ENCODE measurements at regions not wholly inside any gene's neighbourhood (a gene's known extent, or its start where the extent isn't known, plus 50 kb on each side); places are given as distances from the start of the nearest gene placed in this dataset.

GRCh38 chr4:157803845-157804521 lies 368.8 kb downstream of the GASK1B start:
- Histone ChIP-seq H3K27me3 (replicated peaks in 1 of 4; ENCODE audit: control extremely low read depth in 1 of 4, control insufficient read depth in 3 of 4, insufficient read depth in 4 of 4, low read length in 3 of 4) (no peaks in the 10 kb centered on the region), H3K4me1 (ENCODE audit: control insufficient read depth in 2 of 2, insufficient read depth in 2 of 2, low read length in 2 of 2) (no peaks in the 10 kb centered on the region), H3K36me3 (replicated peaks in 1 of 2; ENCODE audit: control extremely low read depth in 1 of 2, control insufficient read depth in 1 of 2, extremely low read depth in 1 of 2, insufficient read depth in 2 of 2, low read length in 1 of 2) (no peaks in the 10 kb centered on the region), H3K27ac (ENCODE audit: low read length in 2 of 2) (no peak overlapping the region), H2AFZ (ENCODE audit: insufficient read depth, low read depth, low read length, poor library complexity, severe bottlenecking) (no peak overlapping the region), H3K4me3 (ENCODE audit: control extremely low read depth in 1 of 5, extremely low read depth in 1 of 5, insufficient read depth in 1 of 5, low read depth in 2 of 5, low read length in 4 of 5) (no peak overlapping the region), H4K20me1 (ENCODE audit: control insufficient read depth, insufficient read depth, low read length, poor library complexity, severe bottlenecking) (no peaks in the 10 kb centered on the region), H3K4me2 (replicated peaks; ENCODE audit: low read depth, low read length, poor library complexity, severe bottlenecking) (no peak overlapping the region), H3K79me2 (ENCODE audit: control insufficient read depth, insufficient read depth, low read length) (no peaks in the 10 kb centered on the region), H3K9ac (ENCODE audit: low read length) (no peak overlapping the region), H3K9me3 (ENCODE audit: control extremely low read depth in 1 of 3, control insufficient read depth in 2 of 3, insufficient read depth in 1 of 3, low read length in 2 of 3) (no peaks in the 10 kb centered on the region)
- TF ChIP-seq CTCF (IDR thresholded peaks at IDR 0.05): no peak
- TF ChIP-seq EZH2 (IDR thresholded peaks at IDR 0.05; ENCODE audit: borderline replicate concordance, insufficient read depth, low read depth, low read length, poor library complexity, severe bottlenecking): no peak
- no peaks in the 10 kb centered on the region for H3K27me3 Mint-ChIP-seq
- CTCF ChIA-PET: no interaction called here
- ATAC-seq (ENCODE audit: low read depth) (no peak), DNase-seq (no peak)
- H3K4me1 Mint-ChIP-seq: no peaks in the 10 kb centered on the region
- no peak overlapping the region for H3K27ac Mint-ChIP-seq
- WGBS (ENCODE audit: insufficient coverage): no CpG with 5 or more reads among the region's 1 CpG
- H3K4me3 Mint-ChIP-seq: no peak overlapping the region
- POLR2A ChIA-PET: no interaction called here
- intact Hi-C loops (cut with micrococcal nuclease): no loop called here
- H3K9me3 Mint-ChIP-seq (ENCODE audit: insufficient read depth): no peaks in the 10 kb centered on the region

- intact Hi-C loops (cut with micrococcal nuclease): no loop called here
- POLR2A ChIA-PET: no interaction called here
- TF ChIP-seq CTCF (IDR thresholded peaks at IDR 0.05) (no peak), EZH2 (IDR thresholded peaks at IDR 0.05; ENCODE audit: borderline replicate concordance, insufficient read depth, low read depth, low read length, poor library complexity, severe bottlenecking) (no peak)
- no peak overlapping the region for H3K27ac ChIP-seq (ENCODE audit: low read length in 2 of 2)
- Mint-ChIP-seq H3K4me1 (no peaks in the 10 kb centered on the region), H3K27me3 (no peaks in the 10 kb centered on the region), H3K27ac (no peak overlapping the region), H3K4me3 (no peak overlapping the region), H3K9me3 (ENCODE audit: insufficient read depth) (no peaks in the 10 kb centered on the region)
- no peak overlapping the region for H2AFZ ChIP-seq (ENCODE audit: insufficient read depth, low read depth, low read length, poor library complexity, severe bottlenecking)
- H4K20me1 ChIP-seq (ENCODE audit: control insufficient read depth, insufficient read depth, low read length, poor library complexity, severe bottlenecking): no peaks in the 10 kb centered on the region
- CTCF ChIA-PET: no interaction called here
- no peak overlapping the region for H3K4me2 ChIP-seq (replicated peaks; ENCODE audit: low read depth, low read length, poor library complexity, severe bottlenecking)
- H3K4me1 ChIP-seq (ENCODE audit: control insufficient read depth in 2 of 2, insufficient read depth in 2 of 2, low read length in 2 of 2): no peaks in the 10 kb centered on the region
- no CpG with 5 or more reads among the region's 3 CpGs for WGBS (ENCODE audit: insufficient coverage)
- H3K9me3 ChIP-seq (ENCODE audit: control extremely low read depth in 1 of 3, control insufficient read depth in 2 of 3, insufficient read depth in 1 of 3, low read length in 2 of 3): no peaks in the 10 kb centered on the region
- H3K36me3 ChIP-seq (replicated peaks in 1 of 2; ENCODE audit: control extremely low read depth in 1 of 2, control insufficient read depth in 1 of 2, extremely low read depth in 1 of 2, insufficient read depth in 2 of 2, low read length in 1 of 2): no peaks in the 10 kb centered on the region
- no peak overlapping the region for H3K4me3 ChIP-seq (ENCODE audit: control extremely low read depth in 1 of 5, extremely low read depth in 1 of 5, insufficient read depth in 1 of 5, low read depth in 2 of 5, low read length in 4 of 5)
- H3K27me3 ChIP-seq (replicated peaks in 1 of 4; ENCODE audit: control extremely low read depth in 1 of 4, control insufficient read depth in 3 of 4, insufficient read depth in 4 of 4, low read length in 3 of 4): no peaks in the 10 kb centered on the region
- ATAC-seq (ENCODE audit: low read depth) (no peak), DNase-seq (no peak)
- H3K9ac ChIP-seq (ENCODE audit: low read length): no peak overlapping the region
- no peaks in the 10 kb centered on the region for H3K79me2 ChIP-seq (ENCODE audit: control insufficient read depth, insufficient read depth, low read length)
Observed at GRCh38 chr4:157803421-157803820, 369.4 kb downstream of the GASK1B start.

All from B cell (primary cell).